ENCODE measurements at regions not wholly inside any gene's neighbourhood (a gene's known extent, or its start where the extent isn't known, plus 50 kb on each side); places are given as distances from the start of the nearest gene placed in this dataset.
"Not testable (repeated sequence)": the region's sequence is repeated elsewhere in the genome, so short reads cannot be mapped to it uniquely, and the experiment has no call there.

GRCh38 chr6:152828431-152828830, 77.8 kb downstream of the VIP start:
- Mint-ChIP-seq H3K4me3 (ENCODE audit: unreplicated experiment) (no peak overlapping the region), H3K27ac (ENCODE audit: unreplicated experiment) (no peak overlapping the region), H3K9me3 (ENCODE audit: unreplicated experiment) (no peaks in the 10 kb centered on the region), H3K36me3 (ENCODE audit: unreplicated experiment) (no peaks in the 10 kb centered on the region), H3K4me1 (ENCODE audit: unreplicated experiment) (no peaks in the 10 kb centered on the region), H3K27me3 (ENCODE audit: unreplicated experiment) (no peaks in the 10 kb centered on the region)
- TF ChIP-seq, protein P1, sequence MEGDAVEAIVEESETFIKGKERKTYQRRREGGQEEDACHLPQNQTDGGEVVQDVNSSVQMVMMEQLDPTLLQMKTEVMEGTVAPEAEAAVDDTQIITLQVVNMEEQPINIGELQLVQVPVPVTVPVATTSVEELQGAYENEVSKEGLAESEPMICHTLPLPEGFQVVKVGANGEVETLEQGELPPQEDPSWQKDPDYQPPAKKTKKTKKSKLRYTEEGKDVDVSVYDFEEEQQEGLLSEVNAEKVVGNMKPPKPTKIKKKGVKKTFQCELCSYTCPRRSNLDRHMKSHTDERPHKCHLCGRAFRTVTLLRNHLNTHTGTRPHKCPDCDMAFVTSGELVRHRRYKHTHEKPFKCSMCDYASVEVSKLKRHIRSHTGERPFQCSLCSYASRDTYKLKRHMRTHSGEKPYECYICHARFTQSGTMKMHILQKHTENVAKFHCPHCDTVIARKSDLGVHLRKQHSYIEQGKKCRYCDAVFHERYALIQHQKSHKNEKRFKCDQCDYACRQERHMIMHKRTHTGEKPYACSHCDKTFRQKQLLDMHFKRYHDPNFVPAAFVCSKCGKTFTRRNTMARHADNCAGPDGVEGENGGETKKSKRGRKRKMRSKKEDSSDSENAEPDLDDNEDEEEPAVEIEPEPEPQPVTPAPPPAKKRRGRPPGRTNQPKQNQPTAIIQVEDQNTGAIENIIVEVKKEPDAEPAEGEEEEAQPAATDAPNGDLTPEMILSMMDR (IDR thresholded peaks at IDR 0.05) = no peak
- DNase-seq (ENCODE audit: extremely low spot score, unreplicated experiment) = no peak

DNA sequence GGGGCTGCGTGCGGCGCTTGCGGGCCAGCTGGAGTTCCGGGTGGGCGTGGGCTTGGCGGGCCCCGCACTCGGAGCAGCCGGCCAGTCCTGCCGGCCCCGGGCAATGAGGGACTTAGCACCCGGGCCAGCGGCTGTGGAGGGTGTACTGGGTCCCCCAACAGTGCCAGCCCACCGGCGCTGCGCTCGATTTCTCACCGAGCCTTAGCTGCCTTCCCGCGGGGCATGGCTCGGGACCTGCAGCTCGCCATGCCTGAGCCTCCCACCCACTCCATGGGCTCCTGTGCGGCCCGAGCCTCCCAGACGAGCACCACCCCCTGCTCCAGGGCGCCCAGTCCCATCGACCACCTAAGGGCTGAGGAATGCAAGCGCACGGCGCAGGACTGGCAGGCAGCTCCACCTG, 83.8 kb downstream of the VIP start:
- H3K27ac Mint-ChIP-seq (ENCODE audit: unreplicated experiment); DNase-seq (ENCODE audit: extremely low spot score, unreplicated experiment); H3K4me1 Mint-ChIP-seq (ENCODE audit: unreplicated experiment); H3K27me3 Mint-ChIP-seq (ENCODE audit: unreplicated experiment); H3K4me3 Mint-ChIP-seq (ENCODE audit: unreplicated experiment); H3K9me3 Mint-ChIP-seq (ENCODE audit: unreplicated experiment); H3K36me3 Mint-ChIP-seq (ENCODE audit: unreplicated experiment): not testable (repeated sequence)

GRCh38 chr6:152836523-152836922, 85.9 kb downstream of the VIP start:
- no peaks in the 10 kb centered on the region for H3K4me1 Mint-ChIP-seq (ENCODE audit: unreplicated experiment)
- no peak overlapping the region for H3K27ac Mint-ChIP-seq (ENCODE audit: unreplicated experiment)
- H3K27me3 Mint-ChIP-seq (ENCODE audit: unreplicated experiment) = no peaks in the 10 kb centered on the region
- H3K9me3 Mint-ChIP-seq (ENCODE audit: unreplicated experiment) = peaks cover 7% of the 10 kb centered on the region
- no peaks in the 10 kb centered on the region for H3K36me3 Mint-ChIP-seq (ENCODE audit: unreplicated experiment)
- DNase-seq (ENCODE audit: extremely low spot score, unreplicated experiment) = no peak
- TF ChIP-seq, protein P1 (IDR thresholded peaks at IDR 0.05) = no peak
- no peak overlapping the region for H3K4me3 Mint-ChIP-seq (ENCODE audit: unreplicated experiment)

GRCh38 chr6:152845421-152845820, 94.8 kb downstream of the VIP start:
- TF ChIP-seq, protein P1 (IDR thresholded peaks at IDR 0.05) = no peak
- Mint-ChIP-seq H3K4me1 (ENCODE audit: unreplicated experiment) (no peaks in the 10 kb centered on the region), H3K36me3 (ENCODE audit: unreplicated experiment) (no peaks in the 10 kb centered on the region), H3K4me3 (ENCODE audit: unreplicated experiment) (no peak overlapping the region), H3K27me3 (ENCODE audit: unreplicated experiment) (peaks cover 10% of the 10 kb centered on the region), H3K27ac (ENCODE audit: unreplicated experiment) (no peak overlapping the region), H3K9me3 (ENCODE audit: unreplicated experiment) (no peaks in the 10 kb centered on the region)
- DNase-seq (ENCODE audit: extremely low spot score, unreplicated experiment) = no peak

DNA sequence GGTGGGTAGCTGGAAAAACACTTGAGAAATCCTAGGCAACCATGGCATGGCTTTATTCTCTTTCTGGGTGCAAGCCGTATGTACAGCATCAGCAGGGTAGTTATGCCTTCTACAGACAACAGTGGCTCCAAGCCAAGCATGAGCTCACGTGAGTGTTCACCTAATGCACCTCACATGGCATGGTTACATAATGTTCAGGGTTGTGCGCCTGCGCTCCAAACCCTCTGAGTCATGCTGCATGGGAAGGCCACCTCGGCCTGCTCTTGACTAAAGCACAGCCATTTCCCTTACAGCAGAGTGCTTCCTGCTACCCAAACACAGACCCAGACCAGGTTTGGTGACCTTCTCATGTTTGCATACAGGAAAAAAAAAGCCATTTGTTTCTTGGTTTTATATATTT, 96.2 kb downstream of the VIP start:
- TF ChIP-seq, protein P1 (IDR thresholded peaks at IDR 0.05) = no peak
- Mint-ChIP-seq H3K36me3 (ENCODE audit: unreplicated experiment) (no peaks in the 10 kb centered on the region), H3K9me3 (ENCODE audit: unreplicated experiment) (no peaks in the 10 kb centered on the region), H3K4me3 (ENCODE audit: unreplicated experiment) (no peak overlapping the region), H3K4me1 (ENCODE audit: unreplicated experiment) (no peaks in the 10 kb centered on the region), H3K27ac (ENCODE audit: unreplicated experiment) (no peak overlapping the region), H3K27me3 (ENCODE audit: unreplicated experiment) (peaks cover 8% of the 10 kb centered on the region)
- DNase-seq (ENCODE audit: extremely low spot score, unreplicated experiment) = no peak

DNA sequence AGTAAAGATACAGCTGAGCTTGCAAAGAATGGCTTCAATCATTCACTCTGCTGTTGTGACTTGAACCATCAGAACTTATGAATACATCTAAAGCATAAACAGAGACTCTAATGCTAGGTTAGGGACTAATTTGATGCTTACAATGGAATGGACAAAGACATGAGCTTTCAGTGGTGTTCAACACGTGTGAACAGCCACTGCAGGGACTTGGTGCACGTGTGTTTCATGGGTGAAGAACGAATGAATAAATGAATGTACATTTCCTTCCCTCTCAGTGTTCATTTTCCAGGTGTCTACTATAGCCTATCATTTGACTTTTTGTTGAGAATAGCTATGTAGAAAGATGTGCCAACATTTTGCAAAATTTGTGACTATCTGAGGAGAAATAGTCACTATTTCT, 98.3 kb downstream of the VIP start:
- Mint-ChIP-seq H3K27me3 (ENCODE audit: unreplicated experiment) (peaks cover 16% of the 10 kb centered on the region), H3K36me3 (ENCODE audit: unreplicated experiment) (no peaks in the 10 kb centered on the region), H3K4me1 (ENCODE audit: unreplicated experiment) (no peaks in the 10 kb centered on the region), H3K27ac (ENCODE audit: unreplicated experiment) (no peak overlapping the region), H3K9me3 (ENCODE audit: unreplicated experiment) (no peaks in the 10 kb centered on the region), H3K4me3 (ENCODE audit: unreplicated experiment) (no peak overlapping the region)
- TF ChIP-seq, protein P1 (IDR thresholded peaks at IDR 0.05) = no peak
- no peak for DNase-seq (ENCODE audit: extremely low spot score, unreplicated experiment)
